ENCODE measurements at regions not wholly inside any gene's neighbourhood (a gene's known extent, or its start where the extent isn't known, plus 50 kb on each side); places are given as distances from the start of the nearest gene placed in this dataset.
"Not testable (repeated sequence)": the region's sequence is repeated elsewhere in the genome, so short reads cannot be mapped to it uniquely, and the experiment has no call there.

GRCh38 chr2:48048476-48049171 is 142.3 kb upstream of the FBXO11 start:
- no peak overlapping the region for H3K4me3 ChIP-seq
- intact Hi-C loops (cut with DNase I), result no loop called here
- TF ChIP-seq CTCF (IDR thresholded peaks at IDR 0.05), result no peak
- TF ChIP-seq POLR2A (IDR thresholded peaks at IDR 0.05), result no peak
- no peak for TF ChIP-seq POLR2AphosphoS5 (IDR thresholded peaks at IDR 0.05)
- TF ChIP-seq EP300 (IDR thresholded peaks at IDR 0.05), result no peak
- no peaks in the 10 kb centered on the region for H3K9me3 ChIP-seq
- H3K4me1 ChIP-seq, result no peaks in the 10 kb centered on the region
- 81 to 89% methylated on average over 3 of the region's 3 CpGs for WGBS, 2 donors
- DNase-seq, result no peak
- no peaks in the 10 kb centered on the region for H3K36me3 ChIP-seq
- no peaks in the 10 kb centered on the region for H3K27me3 ChIP-seq
- no peak overlapping the region for H3K27ac ChIP-seq

GRCh38 chr2:48049371-48049770 is 143.1 kb upstream of the FBXO11 start:
- intact Hi-C loops (cut with DNase I), result no loop called here
- Histone ChIP-seq H3K36me3 (no peaks in the 10 kb centered on the region), H3K27ac (no peak overlapping the region), H3K4me3 (no peak overlapping the region), H3K27me3 (no peaks in the 10 kb centered on the region), H3K9me3 (no peaks in the 10 kb centered on the region), H3K4me1 (no peaks in the 10 kb centered on the region)
- TF ChIP-seq CTCF (IDR thresholded peaks at IDR 0.05), result no peak
- TF ChIP-seq EP300 (IDR thresholded peaks at IDR 0.05), result no peak
- TF ChIP-seq POLR2AphosphoS5 (IDR thresholded peaks at IDR 0.05), result no peak
- no peak for TF ChIP-seq POLR2A (IDR thresholded peaks at IDR 0.05)
- DNase-seq, result no peak
- 91 to 96% methylated on average over 2 of the region's 2 CpGs for WGBS, 2 donors

GRCh38 chr2:48050711-48051110 is 144.4 kb upstream of the FBXO11 start:
- Histone ChIP-seq H3K27me3 (no peaks in the 10 kb centered on the region), H3K4me1 (no peaks in the 10 kb centered on the region), H3K4me3 (no peak overlapping the region), H3K9me3 (no peaks in the 10 kb centered on the region), H3K27ac (no peak overlapping the region), H3K36me3 (no peaks in the 10 kb centered on the region)
- WGBS, 2 donors, result 64 to 65% methylated on average over 5 of the region's 5 CpGs
- TF ChIP-seq POLR2A (IDR thresholded peaks at IDR 0.05) (no peak), POLR2AphosphoS5 (IDR thresholded peaks at IDR 0.05) (no peak), EP300 (IDR thresholded peaks at IDR 0.05) (no peak), CTCF (IDR thresholded peaks at IDR 0.05) (no peak)
- no peak for DNase-seq
- intact Hi-C loops (cut with DNase I), result no loop called here

GRCh38 chr2:48059975-48060374 is 153.7 kb upstream of the FBXO11 start:
- H3K36me3 ChIP-seq, result no peaks in the 10 kb centered on the region
- no peak overlapping the region for H3K4me3 ChIP-seq
- no peaks in the 10 kb centered on the region for H3K27me3 ChIP-seq
- DNase-seq, result no peak
- H3K4me1 ChIP-seq, result no peaks in the 10 kb centered on the region
- WGBS, 2 donors, result 34 to 84% methylated on average over 1 of the region's 1 CpG
- intact Hi-C loops (cut with DNase I), result no loop called here
- no peak for TF ChIP-seq EP300 (IDR thresholded peaks at IDR 0.05)
- TF ChIP-seq POLR2A (IDR thresholded peaks at IDR 0.05), result no peak
- no peak for TF ChIP-seq POLR2AphosphoS5 (IDR thresholded peaks at IDR 0.05)
- TF ChIP-seq CTCF (IDR thresholded peaks at IDR 0.05), result no peak
- H3K27ac ChIP-seq, result no peak overlapping the region
- H3K9me3 ChIP-seq, result no peaks in the 10 kb centered on the region

- DNase-seq; H3K9me3 ChIP-seq; H3K36me3 ChIP-seq; H3K4me3 ChIP-seq; H3K4me1 ChIP-seq; H3K27ac ChIP-seq; H3K27me3 ChIP-seq; intact Hi-C loops (cut with DNase I): not testable (repeated sequence)
- WGBS, 2 donors, result 57 to 82% methylated on average over 4 of the region's 4 CpGs
Measured at GRCh38 chr2:48061656-48062055, 155.4 kb upstream of the FBXO11 start.

Data from sigmoid colon (tissue), 6 donors.